DND-41 (cell line): ENCODE measurements at regions not wholly inside any gene's neighbourhood (a gene's known extent, or its start where the extent isn't known, plus 50 kb on each side); places are given as distances from the start of the nearest gene placed in this dataset.

Source experiments
- ATAC-seq: fragments of 200-7000 bp; cut with Tn5 transposase; 3 replicates; pipeline ENCODE4 v1.9.1; 2021; ENCODE audit warnings: low read depth; ENCODE audit not compliant: insufficient read depth
- DNase-seq: peaks from one replicate; pipeline ENCODE4 v3.0.0-alpha.2; 2020
- H2AFZ ChIP-seq: 2 replicates; pipeline ENCODE4 v1.6.0; 2012; ENCODE audit warnings: low read depth, low read length
- H3K27ac ChIP-seq: 2 replicates; pipeline ENCODE4 v1.5.1; 2012; ENCODE audit warnings: low read length, inconsistent platforms
- H3K27me3 ChIP-seq: fragments of 200-600 bp; sonication (generic); 2 replicates; pipeline ENCODE4 v1.6.0; 2012; ENCODE audit warnings: low read length, mild to moderate bottlenecking, inconsistent platforms; ENCODE audit not compliant: insufficient read depth, poor library complexity
- H3K36me3 ChIP-seq: 2 replicates; pipeline ENCODE4 v1.5.1; 2012; ENCODE audit warnings: low read length, inconsistent platforms; ENCODE audit not compliant: insufficient read depth
- H3K4me1 ChIP-seq: 2 replicates; pipeline ENCODE4 v1.5.1; 2012; ENCODE audit warnings: mild to moderate bottlenecking, low read length; ENCODE audit not compliant: insufficient read depth
- H3K4me2 ChIP-seq: 2 replicates; pipeline ENCODE4 v1.6.0; 2012; ENCODE audit warnings: mild to moderate bottlenecking, moderate library complexity, low read length, inconsistent platforms; ENCODE audit not compliant: insufficient read depth
- H3K4me3 ChIP-seq, 2 experiments: fragments of 200-600 bp in 1 of 2; shearing (Covaris generic) in 1 of 2; 2 replicates each; pipeline ENCODE4 v1.5.1; 2012 to 2016; ENCODE audit warnings: inconsistent platforms in 2 of 2, low read length in 2 of 2, mild to moderate bottlenecking in 2 of 2, low read depth in 1 of 2, moderate library complexity in 1 of 2
- H3K79me2 ChIP-seq: 2 replicates; pipeline ENCODE4 v1.6.0; 2012; ENCODE audit warnings: low read length, inconsistent platforms; ENCODE audit not compliant: insufficient read depth
- H3K9ac ChIP-seq: 2 replicates; pipeline ENCODE4 v1.6.0; 2012; ENCODE audit warnings: low read depth, mild to moderate bottlenecking, inconsistent platforms, low read length, moderate library complexity
- H3K9me3 ChIP-seq: 2 replicates; pipeline ENCODE4 v1.5.1; 2012; ENCODE audit warnings: low read length, moderate library complexity, mild to moderate bottlenecking, inconsistent platforms; ENCODE audit not compliant: insufficient read depth, severe bottlenecking
- H4K20me1 ChIP-seq: 2 replicates; pipeline ENCODE4 v1.6.0; 2012; ENCODE audit warnings: low read length; ENCODE audit not compliant: insufficient read depth
- CTCF ChIP-seq: IDR thresholded peaks from 2 replicates; pipeline ENCODE4 v1.5.1; 2012; ENCODE audit warnings: borderline replicate concordance, low read length, moderate library complexity, mild to moderate bottlenecking; ENCODE audit not compliant: poor library complexity, severe bottlenecking; ENCODE audit errors: extremely low read depth
- EZH2 ChIP-seq: IDR thresholded peaks from 3 replicates; pipeline ENCODE4 v1.6.1; 2012; ENCODE audit warnings: borderline replicate concordance, low read depth, mild to moderate bottlenecking, moderate library complexity, low read length, inconsistent platforms; ENCODE audit not compliant: severe bottlenecking

- no peak for ATAC-seq
- DNase-seq: no peak
- no peaks in the 10 kb centered on the region for H3K27me3 ChIP-seq
Measured at GRCh38 chr2:118714118-118714517, 133.3 kb downstream of the EN1 start.

GRCh38 chr2:118711603-118712002 is 135.8 kb downstream of the EN1 start:
- DNase-seq: no peak

More at GRCh38 chr2:118714118-118714517, 133.3 kb downstream of the EN1 start:
- Histone ChIP-seq H3K79me2 (no peaks in the 10 kb centered on the region), H3K9ac (no peak overlapping the region), H2AFZ (no peak overlapping the region), H3K9me3 (no peaks in the 10 kb centered on the region), H3K36me3 (no peaks in the 10 kb centered on the region), H3K4me3 (no peak overlapping the region), H4K20me1 (no peaks in the 10 kb centered on the region), H3K27ac (no peak overlapping the region), H3K4me1 (no peaks in the 10 kb centered on the region), H3K4me2 (no peak overlapping the region)
- TF ChIP-seq EZH2 (no peak), CTCF (no peak)

GRCh38 chr2:118710481-118710880 is 137.0 kb downstream of the EN1 start:
- Histone ChIP-seq H3K9ac (no peak overlapping the region), H3K4me1 (no peaks in the 10 kb centered on the region), H3K36me3 (no peaks in the 10 kb centered on the region), H3K4me3 (no peak overlapping the region), H3K79me2 (no peaks in the 10 kb centered on the region), H3K4me2 (no peak overlapping the region), H2AFZ (no peak overlapping the region), H4K20me1 (no peaks in the 10 kb centered on the region), H3K9me3 (no peaks in the 10 kb centered on the region), H3K27me3 (no peaks in the 10 kb centered on the region), H3K27ac (no peak overlapping the region)
- ATAC-seq (no peak), DNase-seq (no peak)
- TF ChIP-seq CTCF (no peak), EZH2 (no peak)

More at GRCh38 chr2:118711603-118712002, 135.8 kb downstream of the EN1 start:
- Histone ChIP-seq H3K4me3 (no peak overlapping the region), H3K79me2 (no peaks in the 10 kb centered on the region), H3K4me2 (no peak overlapping the region), H3K9me3 (no peaks in the 10 kb centered on the region), H4K20me1 (no peaks in the 10 kb centered on the region), H3K4me1 (no peaks in the 10 kb centered on the region), H3K9ac (no peak overlapping the region), H2AFZ (no peak overlapping the region), H3K27me3 (no peaks in the 10 kb centered on the region), H3K27ac (no peak overlapping the region), H3K36me3 (no peaks in the 10 kb centered on the region)
- no peak for TF ChIP-seq EZH2
- ATAC-seq: no peak

GRCh38 chr2:118709786-118710185 is 137.7 kb downstream of the EN1 start:
- Histone ChIP-seq H3K9ac (no peak overlapping the region), H3K36me3 (no peaks in the 10 kb centered on the region), H3K4me2 (no peak overlapping the region), H3K27ac (no peak overlapping the region), H3K4me3 (no peak overlapping the region), H4K20me1 (no peaks in the 10 kb centered on the region), H3K27me3 (no peaks in the 10 kb centered on the region), H2AFZ (no peak overlapping the region), H3K9me3 (no peaks in the 10 kb centered on the region), H3K79me2 (no peaks in the 10 kb centered on the region), H3K4me1 (no peaks in the 10 kb centered on the region)
- no peak for ATAC-seq
- TF ChIP-seq CTCF: no peak
- no peak for TF ChIP-seq EZH2
- no peak for DNase-seq
